ELF-1 (cell line): ENCODE measurements at regions not wholly inside any gene's neighbourhood (a gene's known extent, or its start where the extent isn't known, plus 50 kb on each side); places are given as distances from the start of the nearest gene placed in this dataset.

Experiments used
- DNase-seq: peaks from one replicate; pipeline ENCODE4 v3.0.0-alpha.2; 2016; ENCODE audit warnings: low read depth, low spot score

- no peak for DNase-seq
These were observed 55.8 kb downstream of the KCNE4 start for GRCh38 chr2:223107825-223108224.

GRCh38 chr2:223108351-223109050, 56.5 kb downstream of the KCNE4 start:
- DNase-seq, result peak; percentile 32

GRCh38 chr2:223109341-223109740, 57.4 kb downstream of the KCNE4 start:
- no peak for DNase-seq

GRCh38 chr2:223113161-223113560, 61.2 kb downstream of the KCNE4 start:
- no peak for DNase-seq

- no peak for DNase-seq
These were observed 62.2 kb downstream of the KCNE4 start for GRCh38 chr2:223114170-223114569.

- no peak for DNase-seq
These were observed 62.9 kb downstream of the KCNE4 start for GRCh38 chr2:223114917-223115316.

- DNase-seq, result no peak
These were observed 65.5 kb downstream of the KCNE4 start for GRCh38 chr2:223117533-223117932.

- DNase-seq, result no peak
These were observed 69.3 kb downstream of the KCNE4 start for GRCh38 chr2:223121283-223121682.

GRCh38 chr2:223122781-223123180, 70.8 kb downstream of the KCNE4 start:
- DNase-seq, result no peak

GRCh38 chr2:223123855-223124610, 72.0 kb downstream of the KCNE4 start:
- no peak for DNase-seq

GRCh38 chr2:223141606-223142005, 89.6 kb downstream of the KCNE4 start:
- DNase-seq, result no peak

GRCh38 chr2:223142118-223142517, 90.1 kb downstream of the KCNE4 start:
- DNase-seq, result peak; percentile 5

- no peak for DNase-seq
These were observed 95.4 kb downstream of the KCNE4 start for GRCh38 chr2:223147431-223147830.

- no peak for DNase-seq
These were observed 96.5 kb downstream of the KCNE4 start for GRCh38 chr2:223148516-223148915.

GRCh38 chr2:223155956-223156355, 104.0 kb downstream of the KCNE4 start:
- DNase-seq, result no peak

- DNase-seq, result no peak
These were observed 110.0 kb downstream of the KCNE4 start for GRCh38 chr2:223161873-223162458.

GRCh38 chr2:223165423-223166214, 113.6 kb downstream of the KCNE4 start:
- DNase-seq, result no peak

- no peak for DNase-seq
These were observed 114.2 kb downstream of the KCNE4 start for GRCh38 chr2:223166215-223166493.

- no peak for DNase-seq
These were observed 115.1 kb downstream of the KCNE4 start for GRCh38 chr2:223166983-223167650.

- DNase-seq, result no peak
These were observed 118.0 kb downstream of the KCNE4 start for GRCh38 chr2:223169830-223170605.

GRCh38 chr2:223176970-223177369, 125.0 kb downstream of the KCNE4 start:
- DNase-seq, result no peak
